Activated T-cell treated with anti-CD3 and anti-CD28 coated beads, Interleukin-2, amount 50 U/mL, for 48 hours (primary cell): ENCODE measurements at regions not wholly inside any gene's neighbourhood (a gene's known extent, or its start where the extent isn't known, plus 50 kb on each side); places are given as distances from the start of the nearest gene placed in this dataset.

Experiments
- DNase-seq, 2 experiments: peaks; one replicate each; pipeline ENCODE4 v3.0.0-alpha.2; 2020

GRCh38 chr5:82349652-82350051, 71.5 kb upstream of the RPS23 start:
- peak; percentile 65 to 69 for DNase-seq

- no peak for DNase-seq
Measured at GRCh38 chr5:82348784-82349425, 70.8 kb upstream of the RPS23 start.

- no peak for DNase-seq
Measured at GRCh38 chr5:82347201-82347865, 69.2 kb upstream of the RPS23 start.

- DNase-seq: no peak
Measured at GRCh38 chr5:82346399-82347165, 68.4 kb upstream of the RPS23 start.

GRCh38 chr5:82345108-82345507, 67.0 kb upstream of the RPS23 start:
- DNase-seq: no peak

- DNase-seq: no peak
Measured at GRCh38 chr5:82341325-82341724, 63.2 kb upstream of the RPS23 start.

GRCh38 chr5:82340799-82341198, 62.6 kb upstream of the RPS23 start:
- DNase-seq: no peak

GRCh38 chr5:82339792-82340191, 61.6 kb upstream of the RPS23 start:
- no peak for DNase-seq

GRCh38 chr5:82338771-82339373, 60.7 kb upstream of the RPS23 start:
- no peak for DNase-seq

- no peak for DNase-seq
Measured at GRCh38 chr5:82336959-82337351, 58.8 kb upstream of the RPS23 start.

- no peak for DNase-seq
Measured at GRCh38 chr5:82336226-82336958, 58.2 kb upstream of the RPS23 start.

GRCh38 chr5:82335806-82336205, 57.7 kb upstream of the RPS23 start:
- DNase-seq: no peak

GRCh38 chr5:82334856-82335255, 56.7 kb upstream of the RPS23 start:
- DNase-seq: no peak

- DNase-seq: no peak
Measured at GRCh38 chr5:82334085-82334692, 56.0 kb upstream of the RPS23 start.

- no peak for DNase-seq
Measured at GRCh38 chr5:82332886-82333615, 54.9 kb upstream of the RPS23 start.

GRCh38 chr5:82332064-82332855, 54.1 kb upstream of the RPS23 start:
- DNase-seq: no peak

GRCh38 chr5:82331557-82331956, 53.4 kb upstream of the RPS23 start:
- DNase-seq: no peak

- DNase-seq: no peak
Measured at GRCh38 chr5:82330530-82331270, 52.5 kb upstream of the RPS23 start.

- no peak for DNase-seq
Measured at GRCh38 chr5:82329393-82329792, 51.2 kb upstream of the RPS23 start.
